H1 (cell line): ENCODE measurements at regions not wholly inside any gene's neighbourhood (a gene's known extent, or its start where the extent isn't known, plus 50 kb on each side); places are given as distances from the start of the nearest gene placed in this dataset.

Experiments
- CTCF ChIA-PET: fragments of 300-600 bp; sonication (Branson Sonifier 250); formaldehyde crosslinking; loops from one replicate; lab custom pipeline; 2021; ENCODE audit not compliant: partially characterized antibody; lab: Charles Lee
- POLR2A ChIA-PET: fragments of 300-600 bp; sonication (Branson Sonifier 250); formaldehyde crosslinking; loops from one replicate; lab custom pipeline; 2021; ENCODE audit warnings: inconsistent platforms; ENCODE audit not compliant: partially characterized antibody; lab: Charles Lee
- DNase-seq, 2 experiments: peaks; one replicate each; pipeline versions ENCODE4 v3.0.0 to v3.0.0-alpha.2; 2010 to 2022; ENCODE audit warnings: low spot score in 2 of 2, low read depth in 1 of 2, mixed read lengths in 1 of 2
- FAIRE-seq: peaks from 2 replicates; lab custom pipeline; 2011; peaks lifted over from hg19 to GRCh38; lab: Jason Lieb, UNC
- H2AFZ ChIP-seq: 2 replicates; pipeline ENCODE4 v1.8.1; 2012; ENCODE audit warnings: low read length, inconsistent platforms
- H2AK5ac ChIP-seq: 2 replicates; pipeline ENCODE4 v1.6.1; 2013; ENCODE audit warnings: low read depth, low read length
- H2BK120ac ChIP-seq: replicated peaks from 2 replicates; pipeline ENCODE3; 2013; ENCODE audit warnings: low read depth, low read length, inconsistent platforms
- H2BK12ac ChIP-seq: 2 replicates; pipeline ENCODE4 v1.6.1; 2013; ENCODE audit warnings: low read depth, low read length
- H2BK15ac ChIP-seq: 2 replicates; pipeline ENCODE4 v1.6.1; 2013; ENCODE audit warnings: low read length
- H2BK20ac ChIP-seq: 2 replicates; pipeline ENCODE4 v1.6.1; 2013; ENCODE audit warnings: low read length
- H2BK5ac ChIP-seq: 2 replicates; pipeline ENCODE4 v1.6.1; 2013; ENCODE audit warnings: low read depth, low read length
- H3K14ac ChIP-seq: 2 replicates; pipeline ENCODE4 v1.6.1; 2013; ENCODE audit warnings: inconsistent platforms; ENCODE audit not compliant: insufficient read length
- H3K18ac ChIP-seq: 2 replicates; pipeline ENCODE4 v1.6.1; 2013; ENCODE audit warnings: low read length; ENCODE audit errors: extremely low read depth
- H3K23ac ChIP-seq: 2 replicates; pipeline ENCODE4 v1.6.1; 2013; ENCODE audit warnings: inconsistent platforms; ENCODE audit not compliant: insufficient read length
- H3K23me2 ChIP-seq: 2 replicates; pipeline ENCODE4 v1.6.1; 2013; ENCODE audit warnings: low read depth, low read length
- H3K27ac ChIP-seq: 2 replicates; pipeline ENCODE4 v1.6.1; 2011; ENCODE audit warnings: low read depth, low read length, inconsistent platforms
- H3K27me3 ChIP-seq, 4 experiments: replicated peaks in 1 of 4; 1 replicate in 1 of 4; 2 replicates in 3 of 4; pipeline versions ENCODE4 v1.6.1 to v1.8.1; 2011 to 2013; ENCODE audit warnings: low read length in 3 of 4, mild to moderate bottlenecking in 3 of 4, inconsistent platforms in 2 of 4, mixed read lengths in 2 of 4, moderate library complexity in 1 of 4; ENCODE audit not compliant: control insufficient read depth in 3 of 4, insufficient read depth in 3 of 4; ENCODE audit errors: extremely low read depth in 1 of 4
- H3K36me3 ChIP-seq, 4 experiments: 2 replicates each; pipeline versions ENCODE4 v1.6.1 to v1.8.1; 2011 to 2013; ENCODE audit warnings: mild to moderate bottlenecking in 4 of 4, low read length in 3 of 4, moderate library complexity in 2 of 4, control low read depth in 1 of 4, inconsistent platforms in 1 of 4; ENCODE audit not compliant: insufficient read depth in 4 of 4, control insufficient read depth in 2 of 4
- H3K4ac ChIP-seq: replicated peaks from 2 replicates; pipeline ENCODE3; 2013; ENCODE audit warnings: low read length, low read depth, mixed read lengths, inconsistent platforms; ENCODE audit not compliant: insufficient read length
- H3K4me1 ChIP-seq, 4 experiments: replicated peaks in 1 of 4; 1 replicate in 1 of 4; 2 replicates in 3 of 4; pipeline versions ENCODE4 v1.6.1 to v1.8.1; 2011 to 2013; ENCODE audit warnings: low read length in 3 of 4, inconsistent platforms in 2 of 4, mixed read lengths in 1 of 4; ENCODE audit not compliant: insufficient read depth in 4 of 4, control insufficient read depth in 3 of 4
- H3K4me2 ChIP-seq, 2 experiments: 2 replicates each; pipeline versions ENCODE4 v1.6.1 to v1.8.1; 2011 to 2013; ENCODE audit warnings: low read depth in 2 of 2, low read length in 2 of 2, control low read depth in 1 of 2, inconsistent platforms in 1 of 2, mild to moderate bottlenecking in 1 of 2; ENCODE audit not compliant: insufficient read depth in 1 of 2
- H3K4me3 ChIP-seq, 4 experiments: fragments of 200-600, 300-600 bp in 1 of 4; sonication (generic), shearing (Covaris generic), sonication (Bioruptor Twin) in 1 of 4; 2 replicates each; pipeline versions ENCODE4 v1.5.1 to v1.8.1; 2011 to 2016; ENCODE audit warnings: low read length in 4 of 4, low read depth in 3 of 4, control low read depth in 2 of 4, inconsistent platforms in 2 of 4, mild to moderate bottlenecking in 2 of 4, mixed read lengths in 1 of 4, moderate library complexity in 1 of 4; ENCODE audit not compliant: insufficient read depth in 2 of 4; ENCODE audit errors: extremely low read depth in 1 of 4
- H3K56ac ChIP-seq: replicated peaks from 2 replicates; pipeline ENCODE3; 2013; ENCODE audit warnings: low read depth, mild to moderate bottlenecking, mixed read lengths, low read length, inconsistent platforms; ENCODE audit not compliant: insufficient read length
- H3K79me1 ChIP-seq: 2 replicates; pipeline ENCODE4 v1.6.1; 2013; ENCODE audit warnings: low read depth, low read length, control low read depth
- H3K79me2 ChIP-seq, 2 experiments: 2 replicates each; pipeline versions ENCODE4 v1.6.1 to v1.8.1; 2012 to 2013; ENCODE audit warnings: low read length in 2 of 2, mild to moderate bottlenecking in 2 of 2, inconsistent platforms in 1 of 2; ENCODE audit not compliant: insufficient read depth in 2 of 2, control insufficient read depth in 1 of 2
- H3K9ac ChIP-seq, 4 experiments: replicated peaks in 1 of 4; 1 replicate in 1 of 4; 2 replicates in 3 of 4; pipeline versions ENCODE4 v1.6.1 to v1.8.1; 2011 to 2013; ENCODE audit warnings: low read depth in 3 of 4, low read length in 3 of 4, control low read depth in 2 of 4, mild to moderate bottlenecking in 2 of 4, moderate library complexity in 2 of 4, inconsistent platforms in 1 of 4; ENCODE audit errors: extremely low read depth in 1 of 4
- H3K9me3 ChIP-seq, 2 experiments: 2 replicates each; pipeline versions ENCODE4 v1.6.1 to v1.8.1; 2012 to 2013; ENCODE audit warnings: mild to moderate bottlenecking in 2 of 2, moderate library complexity in 2 of 2, control low read depth in 1 of 2, inconsistent platforms in 1 of 2, low read depth in 1 of 2, low read length in 1 of 2, mixed read lengths in 1 of 2; ENCODE audit not compliant: insufficient read depth in 2 of 2
- H4K20me1 ChIP-seq, 2 experiments: replicated peaks in 1 of 2; 2 replicates each; pipeline versions ENCODE3 to v1.8.1; 2011 to 2013; ENCODE audit warnings: inconsistent platforms in 2 of 2, low read length in 2 of 2, mild to moderate bottlenecking in 1 of 2; ENCODE audit not compliant: insufficient read depth in 2 of 2, control insufficient read depth in 1 of 2
- H4K5ac ChIP-seq: 2 replicates; pipeline ENCODE4 v1.6.1; 2013; ENCODE audit warnings: low read length, low read depth, mixed read lengths, inconsistent platforms; ENCODE audit not compliant: insufficient read length
- H4K8ac ChIP-seq: 2 replicates; pipeline ENCODE4 v1.8.0; 2013; ENCODE audit warnings: mild to moderate bottlenecking, moderate library complexity, low read length, inconsistent platforms; ENCODE audit not compliant: insufficient read depth; ENCODE audit errors: extremely low read depth
- H4K91ac ChIP-seq: replicated peaks from 2 replicates; pipeline ENCODE3; 2013; ENCODE audit warnings: low read length, mixed read lengths, inconsistent platforms; ENCODE audit not compliant: insufficient read length
- BCL11A ChIP-seq, 2 experiments: IDR thresholded peaks; one replicate each; pipeline ENCODE4 v1.6.1; 2011; ENCODE audit warnings: low read depth in 2 of 2, low read length in 2 of 2, mild to moderate bottlenecking in 2 of 2
- CEBPB ChIP-seq: IDR thresholded peaks from 2 replicates; pipeline ENCODE4 v1.6.1; 2012; ENCODE audit warnings: low read depth, low read length
- FOSL1 ChIP-seq: IDR thresholded peaks from 2 replicates; pipeline ENCODE4 v1.6.1; 2011; ENCODE audit warnings: mild to moderate bottlenecking, low read depth, low read length, moderate library complexity; ENCODE audit not compliant: insufficient read depth
- HDAC6 ChIP-seq: IDR thresholded peaks from one replicate; pipeline ENCODE4 v1.7.1; 2012; ENCODE audit warnings: low read depth, mild to moderate bottlenecking, inconsistent platforms, low read length, moderate library complexity
- KDM5A ChIP-seq: fragments of 200-600 bp; IDR thresholded peaks from 2 replicates; pipeline ENCODE4 v1.7.1; 2012; ENCODE audit warnings: mild to moderate bottlenecking, low read length, inconsistent platforms, mixed read lengths
- NANOG ChIP-seq: IDR thresholded peaks from 2 replicates; pipeline ENCODE4 v1.6.1; 2011; ENCODE audit warnings: low read length, low read depth, mild to moderate bottlenecking, inconsistent platforms; ENCODE audit not compliant: insufficient read depth, poor library complexity, severe bottlenecking
- POU5F1 ChIP-seq: IDR thresholded peaks from 2 replicates; pipeline ENCODE4 v1.6.1; 2011; ENCODE audit warnings: low read depth, mild to moderate bottlenecking, low read length, moderate library complexity
- RFX5 ChIP-seq: IDR thresholded peaks from 2 replicates; pipeline ENCODE4 v1.6.1; 2011; ENCODE audit warnings: low read depth, low read length, improper control_type of control experiment, borderline replicate concordance
- TBP ChIP-seq: IDR thresholded peaks from 2 replicates; pipeline ENCODE4 v1.6.1; 2011; ENCODE audit warnings: low read depth, low read length, improper control_type of control experiment
- WGBS, 2 experiments: shearing (Covaris generic) in 1 of 2; methylation state at CpG; one replicate each; pipeline versions ENCODE4 v1.1.6 to v1.1.7; 2013 to 2015; ENCODE audit warnings: low lambda C conversion rate in 2 of 2, mixed read lengths in 2 of 2, inconsistent platforms in 1 of 2, low coverage in 1 of 2, missing lambda C conversion rate in 1 of 2; ENCODE audit not compliant: insufficient replicate concordance in 2 of 2, insufficient coverage in 1 of 2, insufficient read length in 1 of 2; ENCODE audit errors: extremely low coverage in 1 of 2, missing lambda C conversion rate in 1 of 2; 5-methylcytosine and 5-hydroxymethylcytosine counted together
- TF ChIP-seq, protein P1 (sequence below): IDR thresholded peaks from 2 replicates; pipeline ENCODE4 v1.6.1; 2012; ENCODE audit warnings: low read length, inconsistent platforms
- TF ChIP-seq, protein P2 (sequence below): IDR thresholded peaks from 2 replicates; pipeline ENCODE4 v1.6.1; 2011; ENCODE audit warnings: low read length, improper control_type of control experiment
- TF ChIP-seq, protein P3 (sequence below): IDR thresholded peaks from 2 replicates; pipeline ENCODE4 v1.6.1; 2012; ENCODE audit warnings: inconsistent platforms

DNA sequence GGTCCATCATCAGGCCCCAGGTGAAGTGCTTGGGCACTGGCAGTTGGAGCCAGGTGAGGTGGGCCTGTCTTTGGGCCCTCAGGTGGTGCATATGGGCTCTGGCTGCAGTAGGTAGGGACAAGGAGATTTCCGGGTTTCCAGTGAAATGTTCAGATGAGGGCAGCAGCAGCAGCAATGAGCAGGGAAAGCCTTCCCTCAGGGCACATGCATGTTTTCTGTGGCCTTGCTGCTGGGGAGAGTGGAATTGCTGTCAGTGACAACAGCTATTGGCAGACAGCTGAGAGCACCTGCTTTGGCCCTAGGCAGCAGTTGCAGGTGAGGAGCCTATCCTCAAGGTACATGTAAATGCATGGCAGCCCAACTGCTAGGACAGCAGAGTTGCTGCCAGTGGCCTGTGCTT lies 58.9 kb upstream of the QRFPR start:
- Histone ChIP-seq H3K4me3 (no peak overlapping the region), H2AFZ (no peak overlapping the region), H2AK5ac (no peak overlapping the region), H4K8ac (no peak overlapping the region), H3K14ac (no peak overlapping the region), H3K23me2 (no peaks in the 10 kb centered on the region), H4K91ac (no peak overlapping the region), H2BK20ac (no peak overlapping the region), H3K36me3 (no peaks in the 10 kb centered on the region), H2BK15ac (no peak overlapping the region), H2BK12ac (no peak overlapping the region), H4K20me1 (no peaks in the 10 kb centered on the region), H2BK120ac (no peak overlapping the region), H3K4me1 (no peaks in the 10 kb centered on the region), H3K23ac (no peak overlapping the region), H3K79me2 (no peaks in the 10 kb centered on the region), H3K9me3 (no peaks in the 10 kb centered on the region), H3K18ac (no peak overlapping the region), H3K4me2 (no peak overlapping the region), H4K5ac (no peak overlapping the region), H3K9ac (no peak overlapping the region), H2BK5ac (no peak overlapping the region), H3K56ac (no peak overlapping the region), H3K4ac (no peak overlapping the region), H3K79me1 (no peaks in the 10 kb centered on the region), H3K27me3 (no peaks in the 10 kb centered on the region), H3K27ac (no peak overlapping the region)
- 90% methylated on average over 1 of the region's 1 CpG; no CpG with 5 or more reads in 1 of the 2 experiments for WGBS, 2 experiments
- FAIRE-seq (no peak), DNase-seq (no peak)
- POLR2A ChIA-PET: no interaction called here
- CTCF ChIA-PET: interaction anchor here (1.5 kb wide), 1 partner anchor 69 kb away, joined by 4 read pairs; no protein-coding TSS in a partner anchor
- TF ChIP-seq RFX5: no peak
- TF ChIP-seq, protein P1, sequence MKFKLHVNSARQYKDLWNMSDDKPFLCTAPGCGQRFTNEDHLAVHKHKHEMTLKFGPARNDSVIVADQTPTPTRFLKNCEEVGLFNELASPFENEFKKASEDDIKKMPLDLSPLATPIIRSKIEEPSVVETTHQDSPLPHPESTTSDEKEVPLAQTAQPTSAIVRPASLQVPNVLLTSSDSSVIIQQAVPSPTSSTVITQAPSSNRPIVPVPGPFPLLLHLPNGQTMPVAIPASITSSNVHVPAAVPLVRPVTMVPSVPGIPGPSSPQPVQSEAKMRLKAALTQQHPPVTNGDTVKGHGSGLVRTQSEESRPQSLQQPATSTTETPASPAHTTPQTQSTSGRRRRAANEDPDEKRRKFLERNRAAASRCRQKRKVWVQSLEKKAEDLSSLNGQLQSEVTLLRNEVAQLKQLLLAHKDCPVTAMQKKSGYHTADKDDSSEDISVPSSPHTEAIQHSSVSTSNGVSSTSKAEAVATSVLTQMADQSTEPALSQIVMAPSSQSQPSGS: no peak
- TF ChIP-seq HDAC6: no peak
- TF ChIP-seq, protein P2, sequence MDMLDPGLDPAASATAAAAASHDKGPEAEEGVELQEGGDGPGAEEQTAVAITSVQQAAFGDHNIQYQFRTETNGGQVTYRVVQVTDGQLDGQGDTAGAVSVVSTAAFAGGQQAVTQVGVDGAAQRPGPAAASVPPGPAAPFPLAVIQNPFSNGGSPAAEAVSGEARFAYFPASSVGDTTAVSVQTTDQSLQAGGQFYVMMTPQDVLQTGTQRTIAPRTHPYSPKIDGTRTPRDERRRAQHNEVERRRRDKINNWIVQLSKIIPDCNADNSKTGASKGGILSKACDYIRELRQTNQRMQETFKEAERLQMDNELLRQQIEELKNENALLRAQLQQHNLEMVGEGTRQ: no peak
- TF ChIP-seq, protein P3, sequence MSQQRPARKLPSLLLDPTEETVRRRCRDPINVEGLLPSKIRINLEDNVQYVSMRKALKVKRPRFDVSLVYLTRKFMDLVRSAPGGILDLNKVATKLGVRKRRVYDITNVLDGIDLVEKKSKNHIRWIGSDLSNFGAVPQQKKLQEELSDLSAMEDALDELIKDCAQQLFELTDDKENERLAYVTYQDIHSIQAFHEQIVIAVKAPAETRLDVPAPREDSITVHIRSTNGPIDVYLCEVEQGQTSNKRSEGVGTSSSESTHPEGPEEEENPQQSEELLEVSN: no peak
- no peak for TF ChIP-seq CEBPB
- TF ChIP-seq FOSL1: no peak
- no peak for TF ChIP-seq KDM5A
- no peak for TF ChIP-seq NANOG
- no peak for TF ChIP-seq BCL11A (IDR thresholded peaks at IDR 0.05; ENCODE audit: low read depth in 2 of 2, low read length in 2 of 2)
- TF ChIP-seq POU5F1: no peak
- TF ChIP-seq TBP: no peak
